Neural progenitor cell (in vitro differentiated cells): ENCODE measurements at regions not wholly inside any gene's neighbourhood (a gene's known extent, or its start where the extent isn't known, plus 50 kb on each side); places are given as distances from the start of the nearest gene placed in this dataset.

Source experiments
- EZH2 ChIP-seq: fragments of 200-600 bp; sonication (generic); IDR thresholded peaks from 2 replicates; pipeline ENCODE4 v1.6.1; 2017; ENCODE audit warnings: antibody characterized with exemption, mild to moderate bottlenecking, moderate library complexity
- TF ChIP-seq, protein P1 (sequence below): fragments of 200-600 bp; sonication (generic); IDR thresholded peaks from 2 replicates; pipeline ENCODE4 v1.5.1; 2017; ENCODE audit warnings: antibody characterized with exemption, mild to moderate bottlenecking

DNA sequence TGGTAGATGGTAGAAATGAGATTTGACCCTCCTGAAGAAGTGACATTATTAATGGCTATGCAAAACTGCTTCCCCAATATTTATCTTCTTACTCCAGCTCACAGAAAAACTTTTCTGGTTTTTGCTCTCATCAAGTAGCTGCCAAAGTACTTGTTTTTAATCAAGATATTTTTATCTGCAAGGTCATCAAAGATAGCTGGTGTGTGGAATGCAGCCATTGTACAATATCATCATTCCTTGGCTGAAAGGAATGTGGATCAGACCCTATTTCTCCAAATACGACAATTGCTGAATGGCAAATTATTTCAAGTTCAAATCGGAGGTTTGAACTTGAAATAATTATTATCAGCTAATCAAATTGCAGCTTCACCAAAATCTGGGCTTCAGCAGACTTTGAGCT, 126.9 kb upstream of the SLC7A14 start:
- TF ChIP-seq, protein P1, sequence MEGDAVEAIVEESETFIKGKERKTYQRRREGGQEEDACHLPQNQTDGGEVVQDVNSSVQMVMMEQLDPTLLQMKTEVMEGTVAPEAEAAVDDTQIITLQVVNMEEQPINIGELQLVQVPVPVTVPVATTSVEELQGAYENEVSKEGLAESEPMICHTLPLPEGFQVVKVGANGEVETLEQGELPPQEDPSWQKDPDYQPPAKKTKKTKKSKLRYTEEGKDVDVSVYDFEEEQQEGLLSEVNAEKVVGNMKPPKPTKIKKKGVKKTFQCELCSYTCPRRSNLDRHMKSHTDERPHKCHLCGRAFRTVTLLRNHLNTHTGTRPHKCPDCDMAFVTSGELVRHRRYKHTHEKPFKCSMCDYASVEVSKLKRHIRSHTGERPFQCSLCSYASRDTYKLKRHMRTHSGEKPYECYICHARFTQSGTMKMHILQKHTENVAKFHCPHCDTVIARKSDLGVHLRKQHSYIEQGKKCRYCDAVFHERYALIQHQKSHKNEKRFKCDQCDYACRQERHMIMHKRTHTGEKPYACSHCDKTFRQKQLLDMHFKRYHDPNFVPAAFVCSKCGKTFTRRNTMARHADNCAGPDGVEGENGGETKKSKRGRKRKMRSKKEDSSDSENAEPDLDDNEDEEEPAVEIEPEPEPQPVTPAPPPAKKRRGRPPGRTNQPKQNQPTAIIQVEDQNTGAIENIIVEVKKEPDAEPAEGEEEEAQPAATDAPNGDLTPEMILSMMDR, result no peak
- TF ChIP-seq EZH2, result no peak
